ENCODE measurements at regions not wholly inside any gene's neighbourhood (a gene's known extent, or its start where the extent isn't known, plus 50 kb on each side); places are given as distances from the start of the nearest gene placed in this dataset.

DNA sequence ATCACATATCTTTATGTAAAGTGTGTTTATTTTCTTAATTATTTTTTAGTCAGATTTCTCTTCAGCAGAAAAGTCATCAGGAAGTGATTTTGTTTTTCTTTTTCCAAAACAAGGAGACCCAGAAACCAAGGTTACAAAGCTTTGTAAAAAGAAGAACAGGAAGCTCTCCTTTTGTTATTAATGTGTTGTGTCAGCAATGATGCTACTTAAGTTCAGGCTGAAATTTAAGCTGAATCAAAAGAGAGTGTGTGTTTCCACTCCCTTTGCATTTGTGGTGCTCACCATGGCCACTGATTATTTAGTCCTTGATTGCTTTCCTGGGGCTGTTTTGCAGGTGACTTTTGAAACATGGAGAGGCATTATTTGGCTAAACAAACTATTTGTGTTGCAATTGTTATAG, 155.3 kb upstream of the ATP2B1 start:
- TF ChIP-seq, protein P1, sequence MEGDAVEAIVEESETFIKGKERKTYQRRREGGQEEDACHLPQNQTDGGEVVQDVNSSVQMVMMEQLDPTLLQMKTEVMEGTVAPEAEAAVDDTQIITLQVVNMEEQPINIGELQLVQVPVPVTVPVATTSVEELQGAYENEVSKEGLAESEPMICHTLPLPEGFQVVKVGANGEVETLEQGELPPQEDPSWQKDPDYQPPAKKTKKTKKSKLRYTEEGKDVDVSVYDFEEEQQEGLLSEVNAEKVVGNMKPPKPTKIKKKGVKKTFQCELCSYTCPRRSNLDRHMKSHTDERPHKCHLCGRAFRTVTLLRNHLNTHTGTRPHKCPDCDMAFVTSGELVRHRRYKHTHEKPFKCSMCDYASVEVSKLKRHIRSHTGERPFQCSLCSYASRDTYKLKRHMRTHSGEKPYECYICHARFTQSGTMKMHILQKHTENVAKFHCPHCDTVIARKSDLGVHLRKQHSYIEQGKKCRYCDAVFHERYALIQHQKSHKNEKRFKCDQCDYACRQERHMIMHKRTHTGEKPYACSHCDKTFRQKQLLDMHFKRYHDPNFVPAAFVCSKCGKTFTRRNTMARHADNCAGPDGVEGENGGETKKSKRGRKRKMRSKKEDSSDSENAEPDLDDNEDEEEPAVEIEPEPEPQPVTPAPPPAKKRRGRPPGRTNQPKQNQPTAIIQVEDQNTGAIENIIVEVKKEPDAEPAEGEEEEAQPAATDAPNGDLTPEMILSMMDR (IDR thresholded peaks at IDR 0.05; ENCODE audit: low read depth, low read length, poor library complexity, severe bottlenecking), result no peak
- no peak for TF ChIP-seq EZH2phosphoT487 (IDR thresholded peaks at IDR 0.05; ENCODE audit: borderline replicate concordance, low read length)
